Sigmoid colon (tissue), 6 donors: ENCODE measurements at regions not wholly inside any gene's neighbourhood (a gene's known extent, or its start where the extent isn't known, plus 50 kb on each side); places are given as distances from the start of the nearest gene placed in this dataset.
"Not testable (repeated sequence)": the region's sequence is repeated elsewhere in the genome, so short reads cannot be mapped to it uniquely, and the experiment has no call there.

ENCODE experiments used
- DNase-seq: peaks from one replicate; pipeline ENCODE4 v3.0.0-alpha.2; 2019
- H3K27ac ChIP-seq, 4 donors: fragments of 200-600 bp; sonication (generic); one replicate each; pipeline ENCODE4 v1.5.1; 2016 to 2019; ENCODE audit warnings: mild to moderate bottlenecking in 1 of 4
- H3K27me3 ChIP-seq, 3 donors: fragments of 200-600 bp; sonication (generic); one replicate each; pipeline ENCODE4 v1.5.1; 2019; ENCODE audit warnings: mild to moderate bottlenecking in 1 of 3
- H3K36me3 ChIP-seq, 4 donors: fragments of 200-600 bp; sonication (generic); one replicate each; pipeline ENCODE4 v1.5.1; 2016 to 2019
- H3K4me1 ChIP-seq, 4 donors: fragments of 200-600 bp; sonication (generic); one replicate each; pipeline ENCODE4 v1.5.1; 2017 to 2019
- H3K4me3 ChIP-seq, 4 donors: fragments of 200-600 bp; sonication (generic); one replicate each; pipeline ENCODE4 v1.5.1; 2017 to 2019; ENCODE audit warnings: mild to moderate bottlenecking in 2 of 4, moderate library complexity in 1 of 4
- H3K9me3 ChIP-seq, 4 donors: fragments of 200-600 bp in 3 of 4; sonication (generic) in 3 of 4; one replicate each; pipeline versions ENCODE4 v1.5.1 to v1.6.1; 2013 to 2019
- EP300 ChIP-seq, 4 donors: sonication (generic); formaldehyde crosslinking; IDR thresholded peaks; one replicate each; pipeline ENCODE4 v1.6.1; 2017; ENCODE audit warnings: antibody characterized with exemption in 4 of 4
- POLR2A ChIP-seq, 2 donors: fragments of 450-650 bp; IDR thresholded peaks; one replicate each; pipeline ENCODE4 v1.6.1; 2016; ENCODE audit warnings: antibody characterized with exemption in 2 of 2, mild to moderate bottlenecking in 2 of 2, moderate library complexity in 2 of 2
- POLR2AphosphoS5 ChIP-seq, 4 donors: sonication (generic); formaldehyde crosslinking; IDR thresholded peaks; one replicate each; pipeline ENCODE4 v1.6.1; 2017; ENCODE audit warnings: antibody characterized with exemption in 4 of 4
- WGBS, 2 donors: extraction: QIAGEN DNeasy Blood & Tissue Kit; methylation state at CpG; one replicate each; pipeline ENCODE4 v1.1.7; 2013; 5-methylcytosine and 5-hydroxymethylcytosine counted together
- intact Hi-C: fragments of 100-400 bp; cut with DNase I; formaldehyde crosslinking; loops from one replicate; pipeline ENCODE4 v1.15.1; 2023
- TF ChIP-seq, protein P1 (sequence below), 4 experiments: fragments of 450-650 bp in 3 of 4; fragments of 200-600 bp in 1 of 4; IDR thresholded peaks; one replicate each; pipeline ENCODE4 v1.5.1; 2016 to 2019; ENCODE audit warnings: antibody characterized with exemption in 4 of 4, mild to moderate bottlenecking in 3 of 4, moderate library complexity in 2 of 4
- donor health status: healthy with polysubstance abuse.
- donor health status: healthy.

DNA sequence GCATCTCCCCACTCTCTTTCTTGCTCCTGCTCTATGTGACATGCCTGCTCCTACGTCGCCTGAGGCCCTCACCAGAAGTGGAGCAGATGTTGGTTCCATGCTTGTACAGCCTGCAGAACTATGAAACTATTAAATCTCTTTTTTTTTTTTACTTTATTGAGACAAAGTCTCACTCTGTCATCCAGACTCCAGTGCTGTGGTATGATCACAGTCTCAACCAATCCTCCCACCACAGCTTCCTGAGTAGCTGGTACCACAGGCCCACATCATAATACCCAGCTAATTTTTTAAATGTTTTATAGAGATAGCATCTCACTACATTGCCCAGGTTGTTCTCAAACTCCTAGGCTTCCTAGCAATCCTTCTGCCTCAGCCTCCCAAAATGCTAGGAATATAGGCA is 1067.7 kb downstream of the PCDH9 start:
- no peak for DNase-seq
- 55 to 92% methylated on average over 2 of the region's 2 CpGs for WGBS, 2 donors
- no peaks in the 10 kb centered on the region for H3K36me3 ChIP-seq

DNA sequence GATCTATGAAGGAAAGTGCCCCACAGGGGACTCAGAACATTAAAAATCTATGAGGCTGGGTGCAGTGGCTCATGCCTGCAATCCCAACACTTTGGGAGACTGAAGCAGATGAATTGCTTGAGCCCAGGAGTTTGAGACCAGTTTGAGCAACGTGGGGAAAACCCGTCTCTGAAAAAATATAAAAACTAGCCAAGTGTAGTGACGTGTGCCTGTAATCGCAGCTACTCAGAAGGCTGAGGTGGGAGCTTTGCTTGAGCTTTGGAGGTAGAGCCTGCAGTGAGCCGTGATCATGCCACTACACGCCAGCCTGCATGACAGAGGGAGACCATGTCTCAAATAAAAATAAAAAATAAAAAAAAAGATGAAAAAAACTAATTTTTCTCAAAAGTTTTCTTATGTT is 1070.6 kb downstream of the PCDH9 start:
- TF ChIP-seq EP300 (IDR thresholded peaks at IDR 0.05): no peak
- TF ChIP-seq, protein P1, sequence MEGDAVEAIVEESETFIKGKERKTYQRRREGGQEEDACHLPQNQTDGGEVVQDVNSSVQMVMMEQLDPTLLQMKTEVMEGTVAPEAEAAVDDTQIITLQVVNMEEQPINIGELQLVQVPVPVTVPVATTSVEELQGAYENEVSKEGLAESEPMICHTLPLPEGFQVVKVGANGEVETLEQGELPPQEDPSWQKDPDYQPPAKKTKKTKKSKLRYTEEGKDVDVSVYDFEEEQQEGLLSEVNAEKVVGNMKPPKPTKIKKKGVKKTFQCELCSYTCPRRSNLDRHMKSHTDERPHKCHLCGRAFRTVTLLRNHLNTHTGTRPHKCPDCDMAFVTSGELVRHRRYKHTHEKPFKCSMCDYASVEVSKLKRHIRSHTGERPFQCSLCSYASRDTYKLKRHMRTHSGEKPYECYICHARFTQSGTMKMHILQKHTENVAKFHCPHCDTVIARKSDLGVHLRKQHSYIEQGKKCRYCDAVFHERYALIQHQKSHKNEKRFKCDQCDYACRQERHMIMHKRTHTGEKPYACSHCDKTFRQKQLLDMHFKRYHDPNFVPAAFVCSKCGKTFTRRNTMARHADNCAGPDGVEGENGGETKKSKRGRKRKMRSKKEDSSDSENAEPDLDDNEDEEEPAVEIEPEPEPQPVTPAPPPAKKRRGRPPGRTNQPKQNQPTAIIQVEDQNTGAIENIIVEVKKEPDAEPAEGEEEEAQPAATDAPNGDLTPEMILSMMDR (IDR thresholded peaks at IDR 0.05): no peak
- TF ChIP-seq POLR2AphosphoS5 (IDR thresholded peaks at IDR 0.05): no peak
- no peak for TF ChIP-seq POLR2A (IDR thresholded peaks at IDR 0.05)
- Histone ChIP-seq H3K27me3 (no peaks in the 10 kb centered on the region), H3K27ac (no peak overlapping the region), H3K4me3 (no peak overlapping the region), H3K4me1 (no peaks in the 10 kb centered on the region), H3K36me3 (no peaks in the 10 kb centered on the region), H3K9me3 (no peaks in the 10 kb centered on the region)
- 79 to 87% methylated on average over 6 of the region's 6 CpGs for WGBS, 2 donors
- intact Hi-C loops: no loop called here
- no peak for DNase-seq

More for the DNA sequence above, 1067.7 kb downstream of the PCDH9 start:
- Histone ChIP-seq H3K4me3 (no peak overlapping the region), H3K9me3 (no peaks in the 10 kb centered on the region), H3K27ac (no peak overlapping the region), H3K27me3 (no peaks in the 10 kb centered on the region), H3K4me1 (no peaks in the 10 kb centered on the region)
- TF ChIP-seq POLR2AphosphoS5 (IDR thresholded peaks at IDR 0.05) (no peak), EP300 (IDR thresholded peaks at IDR 0.05) (no peak), POLR2A (IDR thresholded peaks at IDR 0.05) (no peak)
- TF ChIP-seq, protein P1 (IDR thresholded peaks at IDR 0.05): no peak
- intact Hi-C loops: no loop called here

DNA sequence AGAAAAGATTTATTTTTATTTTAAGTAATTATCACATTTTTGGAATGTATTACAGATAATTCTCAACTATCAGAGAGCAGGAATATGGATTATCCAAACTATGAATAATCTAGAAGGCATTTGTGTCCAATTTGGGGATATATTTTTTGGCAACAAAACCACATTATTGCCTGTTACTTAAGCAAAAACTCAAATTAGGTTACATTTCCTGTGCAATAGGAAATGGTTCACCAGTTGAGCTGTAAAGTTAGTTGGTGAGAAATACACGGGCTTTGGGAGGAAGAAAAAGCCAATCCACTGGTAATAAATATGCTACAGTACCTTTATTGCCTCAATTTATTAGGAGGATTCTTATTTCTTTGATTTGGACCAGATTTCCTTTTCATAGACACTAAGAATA is 1075.2 kb downstream of the PCDH9 start:
- intact Hi-C loops: no loop called here
- Histone ChIP-seq H3K27me3 (no peaks in the 10 kb centered on the region), H3K9me3 (no peaks in the 10 kb centered on the region), H3K4me3 (no peak overlapping the region), H3K4me1 (no peaks in the 10 kb centered on the region), H3K36me3 (no peaks in the 10 kb centered on the region), H3K27ac (no peak overlapping the region)
- DNase-seq: no peak
- TF ChIP-seq EP300 (IDR thresholded peaks at IDR 0.05) (no peak), POLR2A (IDR thresholded peaks at IDR 0.05) (no peak), POLR2AphosphoS5 (IDR thresholded peaks at IDR 0.05) (no peak)
- TF ChIP-seq, protein P1 (IDR thresholded peaks at IDR 0.05): no peak
- 0 to 7% methylated on average over 1 of the region's 1 CpG for WGBS, 2 donors

DNA sequence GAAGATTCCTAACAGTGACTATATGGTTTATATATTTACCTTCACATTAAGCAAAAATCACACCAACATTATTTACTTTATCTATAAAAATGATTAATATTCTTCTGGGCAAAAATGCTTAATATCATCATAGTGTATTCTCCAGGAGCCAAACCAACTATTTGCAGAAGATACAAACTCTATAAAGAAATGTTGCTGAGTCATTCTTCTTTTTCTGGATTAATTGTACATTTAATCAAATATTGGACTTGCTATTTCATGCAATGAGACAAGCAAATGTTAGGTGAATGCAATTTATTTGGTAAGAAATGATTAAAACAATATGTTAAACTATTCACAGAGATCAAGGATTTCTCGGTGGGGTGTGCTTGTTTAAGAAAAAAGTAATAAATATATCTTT is 1075.8 kb downstream of the PCDH9 start:
- intact Hi-C loops: no loop called here
- no peaks in the 10 kb centered on the region for H3K27me3 ChIP-seq
- no peaks in the 10 kb centered on the region for H3K9me3 ChIP-seq
- no peak overlapping the region for H3K4me3 ChIP-seq
- no peaks in the 10 kb centered on the region for H3K36me3 ChIP-seq
- no peak for DNase-seq
- H3K4me1 ChIP-seq: no peaks in the 10 kb centered on the region
- no peak for TF ChIP-seq POLR2A (IDR thresholded peaks at IDR 0.05)
- TF ChIP-seq EP300 (IDR thresholded peaks at IDR 0.05): no peak
- no peak for TF ChIP-seq POLR2AphosphoS5 (IDR thresholded peaks at IDR 0.05)
- TF ChIP-seq, protein P1 (IDR thresholded peaks at IDR 0.05): no peak
- 60 to 71% methylated on average over 1 of the region's 1 CpG for WGBS, 2 donors
- H3K27ac ChIP-seq: no peak overlapping the region

DNA sequence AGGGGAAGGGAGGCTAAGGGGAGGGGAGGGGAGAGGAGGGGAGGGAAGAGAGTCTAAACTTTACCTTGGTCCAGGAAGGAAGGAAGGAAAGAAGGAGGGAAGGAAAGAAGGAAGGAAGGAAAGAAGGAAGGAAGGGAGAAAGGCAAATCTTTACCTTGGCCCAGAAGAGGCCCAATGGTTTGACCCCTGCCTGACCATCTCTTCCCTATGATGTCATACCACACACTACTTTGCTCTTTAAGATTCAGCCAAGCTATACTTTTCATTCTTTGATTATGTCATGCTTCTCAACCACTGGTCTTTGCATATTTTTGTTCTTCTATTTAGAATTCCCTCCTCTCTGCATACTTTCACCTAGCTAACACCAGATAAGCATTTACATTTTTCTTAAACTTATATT is 1077.5 kb downstream of the PCDH9 start:
- Histone ChIP-seq H3K9me3 (no peaks in the 10 kb centered on the region), H3K27ac (no peak overlapping the region), H3K27me3 (no peaks in the 10 kb centered on the region), H3K4me3 (no peak overlapping the region), H3K36me3 (no peaks in the 10 kb centered on the region), H3K4me1 (no peaks in the 10 kb centered on the region)
- TF ChIP-seq EP300 (IDR thresholded peaks at IDR 0.05) (no peak), POLR2AphosphoS5 (IDR thresholded peaks at IDR 0.05) (no peak), POLR2A (IDR thresholded peaks at IDR 0.05) (no peak)
- TF ChIP-seq, protein P1 (IDR thresholded peaks at IDR 0.05): no peak
- DNase-seq: no peak
- intact Hi-C loops: no loop called here

DNA sequence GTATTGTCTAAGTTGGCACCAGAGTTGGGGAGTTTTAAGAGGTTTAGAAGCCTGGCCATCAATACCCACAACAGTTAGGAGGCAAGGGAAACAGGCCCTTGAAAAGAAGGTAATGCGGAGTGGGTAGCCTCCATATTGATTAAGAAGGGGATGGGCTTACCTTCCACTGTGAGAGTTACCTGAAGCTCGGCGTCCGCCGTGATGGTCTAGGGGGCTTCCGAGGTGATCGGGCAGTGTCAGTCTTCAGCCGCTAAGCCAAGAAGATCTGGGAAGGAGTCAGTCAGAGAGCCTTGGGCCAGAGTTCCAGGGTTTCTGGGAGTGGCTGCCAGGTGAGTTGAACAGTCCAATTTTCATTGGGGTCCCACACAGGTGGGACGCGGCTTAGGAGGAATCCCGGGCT is 1085.8 kb downstream of the PCDH9 start:
- H3K4me1 ChIP-seq, H3K36me3 ChIP-seq, H3K9me3 ChIP-seq, intact Hi-C loops, DNase-seq, H3K4me3 ChIP-seq, H3K27me3 ChIP-seq, H3K27ac ChIP-seq: not testable (repeated sequence)
- WGBS, 2 donors: 93 to 95% methylated on average over 11 of the region's 11 CpGs
